AG04450 (cell line): ENCODE measurements at regions not wholly inside any gene's neighbourhood (a gene's known extent, or its start where the extent isn't known, plus 50 kb on each side); places are given as distances from the start of the nearest gene placed in this dataset.

Experiments
- CTCF ChIA-PET: fragments of 300-600, 350-600 bp; formaldehyde crosslinking; extraction: SDS; loops from one replicate; lab custom pipeline; 2022; ENCODE audit warnings: antibody characterized with exemption, inconsistent platforms; lab: Charles Lee
- POLR2A ChIA-PET: fragments of 350-600 bp; formaldehyde crosslinking; extraction: SDS; loops from one replicate; lab custom pipeline; 2021; ENCODE audit warnings: antibody characterized with exemption, inconsistent platforms; lab: Yijun Ruan, JAX
- DNase-seq: peaks from one replicate; pipeline ENCODE4 v3.0.0-alpha.2; 2011; ENCODE audit warnings: low read depth, low spot score
- H3K27ac ChIP-seq: one replicate; pipeline ENCODE4 v1.5.1; 2012; ENCODE audit warnings: low read depth, low read length, control low read depth
- H3K27me3 ChIP-seq: one replicate; pipeline ENCODE4 v1.6.0; 2012; ENCODE audit warnings: low read length; ENCODE audit not compliant: control insufficient read depth, insufficient read depth
- H3K4me3 ChIP-seq: 2 replicates; pipeline ENCODE4 v1.5.1; 2011; ENCODE audit warnings: mild to moderate bottlenecking, low read depth, low read length, control low read depth
- H3K9me3 ChIP-seq: 2 replicates; pipeline ENCODE4 v1.5.1; 2012; ENCODE audit warnings: low read length; ENCODE audit not compliant: control insufficient read depth, insufficient read depth
- CTCF ChIP-seq: IDR thresholded peaks from 2 replicates; pipeline ENCODE4 v1.5.1; 2011; ENCODE audit warnings: low read depth, low read length, control low read depth, inconsistent platforms

- CTCF ChIA-PET, result no interaction called here
- Histone ChIP-seq H3K27ac (no peak overlapping the region), H3K9me3 (peaks cover 11% of the 10 kb centered on the region; the same call in 1 of the 2 replicates), H3K4me3 (no peak overlapping the region), H3K27me3 (peaks cover 7% of the 10 kb centered on the region)
- no peak for DNase-seq
- no peak for TF ChIP-seq CTCF
- POLR2A ChIA-PET, result no interaction called here
Observed at GRCh38 chr14:101411151-101411550, 150.1 kb upstream of the DIO3 start.

GRCh38 chr14:101411779-101412178 lies 149.5 kb upstream of the DIO3 start:
- peaks cover 7% of the 10 kb centered on the region for H3K27me3 ChIP-seq
- H3K4me3 ChIP-seq, result no peak overlapping the region
- H3K9me3 ChIP-seq, result peaks cover 11% of the 10 kb centered on the region; the same call in 1 of the 2 replicates
- no peak for TF ChIP-seq CTCF
- POLR2A ChIA-PET, result no interaction called here
- no peak overlapping the region for H3K27ac ChIP-seq
- CTCF ChIA-PET, result no interaction called here
- no peak for DNase-seq

GRCh38 chr14:101412739-101413138 lies 148.6 kb upstream of the DIO3 start:
- POLR2A ChIA-PET, result no interaction called here
- Histone ChIP-seq H3K9me3 (peaks cover 10% of the 10 kb centered on the region; the same call in 1 of the 2 replicates), H3K27ac (no peak overlapping the region), H3K4me3 (no peak overlapping the region), H3K27me3 (peaks cover 7% of the 10 kb centered on the region)
- TF ChIP-seq CTCF, result no peak
- CTCF ChIA-PET, result no interaction called here
- no peak for DNase-seq

GRCh38 chr14:101417434-101417833 lies 143.9 kb upstream of the DIO3 start:
- POLR2A ChIA-PET, result no interaction called here
- no peak for TF ChIP-seq CTCF
- CTCF ChIA-PET, result interaction anchor here (0.6 kb wide), 1 partner anchor 234 kb away, joined by 4 read pairs; no protein-coding TSS in a partner anchor

GRCh38 chr14:101418601-101419000 lies 142.7 kb upstream of the DIO3 start:
- DNase-seq, result no peak
- Histone ChIP-seq H3K27ac (no peak overlapping the region), H3K27me3 (no peaks in the 10 kb centered on the region), H3K9me3 (no peaks in the 10 kb centered on the region), H3K4me3 (no peak overlapping the region)
- POLR2A ChIA-PET, result no interaction called here
- CTCF ChIA-PET, result no interaction called here
- no peak for TF ChIP-seq CTCF

More at GRCh38 chr14:101417434-101417833, 143.9 kb upstream of the DIO3 start:
- Histone ChIP-seq H3K27me3 (peaks cover 3% of the 10 kb centered on the region), H3K4me3 (no peak overlapping the region), H3K9me3 (no peaks in the 10 kb centered on the region), H3K27ac (no peak overlapping the region)
- no peak for DNase-seq
